Small intestine (tissue), 7 donors: ENCODE measurements at regions not wholly inside any gene's neighbourhood (a gene's known extent, or its start where the extent isn't known, plus 50 kb on each side); places are given as distances from the start of the nearest gene placed in this dataset.
"Not testable (repeated sequence)": the region's sequence is repeated elsewhere in the genome, so short reads cannot be mapped to it uniquely, and the experiment has no call there.

Experiments used
- DNase-seq, 2 donors: peaks; one replicate each; pipeline versions ENCODE4 v3.0.0 to v3.0.0-alpha.2; 2013
- FAIRE-seq: peaks from 2 replicates; lab custom pipeline; 2012; peaks lifted over from hg19 to GRCh38; lab: Jason Lieb, UNC
- H3K27ac ChIP-seq, 3 donors: one replicate each; pipeline ENCODE4 v1.5.1; 2013; ENCODE audit warnings: low read length in 2 of 3, mild to moderate bottlenecking in 2 of 3, control low read depth in 1 of 3, inconsistent platforms in 1 of 3, low read depth in 1 of 3, moderate library complexity in 1 of 3
- H3K27me3 ChIP-seq, 3 donors: one replicate each; pipeline ENCODE4 v1.6.1; 2013; ENCODE audit warnings: low read length in 3 of 3, inconsistent platforms in 1 of 3; ENCODE audit not compliant: control insufficient read depth in 3 of 3, insufficient read depth in 3 of 3
- H3K36me3 ChIP-seq, 3 donors: one replicate each; pipeline ENCODE4 v1.6.1; 2013; ENCODE audit warnings: low read length in 3 of 3, inconsistent platforms in 1 of 3, low read depth in 1 of 3, mild to moderate bottlenecking in 1 of 3, moderate library complexity in 1 of 3; ENCODE audit not compliant: control insufficient read depth in 3 of 3, insufficient read depth in 2 of 3
- H3K4me1 ChIP-seq, 3 donors: one replicate each; pipeline ENCODE4 v1.6.1; 2013; ENCODE audit warnings: low read length in 2 of 3, inconsistent platforms in 1 of 3, low read depth in 1 of 3, mild to moderate bottlenecking in 1 of 3, moderate library complexity in 1 of 3; ENCODE audit not compliant: control insufficient read depth in 3 of 3, insufficient read depth in 2 of 3
- H3K4me3 ChIP-seq, 3 donors: one replicate each; pipeline ENCODE4 v1.5.1; 2013; ENCODE audit warnings: low read length in 3 of 3, control low read depth in 1 of 3, inconsistent platforms in 1 of 3, low read depth in 1 of 3, mild to moderate bottlenecking in 1 of 3, moderate library complexity in 1 of 3
- H3K9me3 ChIP-seq, 2 donors: one replicate each; pipeline ENCODE4 v1.6.1; 2013; ENCODE audit warnings: low read depth in 1 of 2, low read length in 1 of 2; ENCODE audit not compliant: control insufficient read depth in 2 of 2, insufficient read depth in 1 of 2
- WGBS, 3 donors: extraction: QIAGEN DNeasy Blood & Tissue Kit; methylation state at CpG; one replicate each; pipeline ENCODE4 v1.1.7; 2013; 5-methylcytosine and 5-hydroxymethylcytosine counted together
- donor health status: healthy with polysubstance abuse.
- donor health status: control.
- donor health status: control.
- donor health status: Bipolar disorder and iron deficiency.
- donor health status: healthy.

DNA sequence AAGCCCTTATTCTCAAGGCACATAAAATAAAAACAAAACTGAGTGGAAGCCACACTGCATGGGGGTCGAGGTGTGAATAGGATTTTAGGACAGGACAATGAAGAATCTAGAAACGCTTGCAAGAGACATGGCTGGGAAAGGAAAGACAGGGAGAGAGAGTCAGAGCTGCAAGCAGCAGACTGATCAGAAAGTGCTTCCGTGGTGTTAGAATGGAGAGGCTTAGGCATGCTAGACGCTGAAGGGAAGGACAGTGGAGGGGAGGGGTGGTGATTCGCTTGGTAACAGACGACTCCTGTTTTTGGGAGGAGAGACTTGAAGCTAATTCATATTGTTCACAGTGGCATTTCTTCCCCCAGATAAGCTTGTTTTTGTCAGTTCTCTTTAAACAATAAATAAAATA, 173.5 kb downstream of the AIPL1 start:
- 19 to 36% (median 30%) methylated on average over 6 of the region's 6 CpGs for WGBS, 3 donors
- Histone ChIP-seq H3K4me1 (no peaks in the 10 kb centered on the region), H3K27me3 (no peaks in the 10 kb centered on the region), H3K9me3 (no peaks in the 10 kb centered on the region), H3K4me3 (no peak overlapping the region), H3K36me3 (no peaks in the 10 kb centered on the region), H3K27ac (no peak overlapping the region)
- no peak for DNase-seq
- FAIRE-seq: no peak

DNA sequence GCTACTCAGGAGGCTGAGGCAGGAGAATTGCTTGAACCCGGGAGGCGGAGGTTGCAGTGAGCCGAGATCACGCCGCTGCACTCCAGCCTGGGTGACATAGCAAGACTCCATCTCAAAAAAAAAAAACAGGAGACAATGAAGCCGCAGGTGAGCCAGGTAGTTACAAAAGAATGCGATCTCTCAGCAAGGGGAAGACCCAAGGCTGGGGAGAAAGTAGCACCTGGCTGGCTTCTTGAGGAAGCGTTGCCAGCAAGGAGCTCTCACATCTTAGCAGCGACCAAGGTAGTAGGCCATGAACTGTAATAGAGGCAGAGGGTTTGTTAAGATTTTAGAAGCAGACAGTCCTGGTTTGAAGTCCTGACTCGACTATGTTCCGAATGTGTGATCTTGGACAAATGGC, 175.0 kb downstream of the AIPL1 start:
- no peaks in the 10 kb centered on the region for H3K36me3 ChIP-seq
- DNase-seq (no peak), FAIRE-seq (no peak)
- no peak overlapping the region for H3K4me3 ChIP-seq
- H3K4me1 ChIP-seq: no peaks in the 10 kb centered on the region
- 75 to 76% (median 76%) methylated on average over 9 to 11 of the region's 11 CpGs for WGBS, 3 donors
- no peaks in the 10 kb centered on the region for H3K27me3 ChIP-seq
- no peaks in the 10 kb centered on the region for H3K9me3 ChIP-seq
- H3K27ac ChIP-seq: no peak overlapping the region

DNA sequence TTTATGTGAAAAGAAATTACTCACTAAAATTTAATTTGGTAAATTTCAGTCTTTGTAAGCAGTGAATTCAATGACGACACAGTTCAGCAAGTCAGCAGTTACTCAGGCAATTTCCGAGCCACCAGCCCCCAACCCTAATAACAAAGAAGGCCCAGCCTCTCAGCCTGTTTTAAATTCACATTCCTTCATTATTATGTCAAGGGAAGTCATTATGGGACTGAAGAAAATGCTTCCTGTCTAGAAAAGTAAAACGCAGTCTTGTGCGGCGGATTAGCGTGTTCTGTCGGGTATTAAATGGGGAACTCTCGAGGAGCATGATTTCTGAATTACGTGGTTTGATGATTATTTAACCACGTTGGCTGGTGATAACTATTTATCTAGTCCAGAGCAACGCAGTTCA, 177.6 kb downstream of the AIPL1 start:
- H3K9me3 ChIP-seq: no peaks in the 10 kb centered on the region
- H3K27me3 ChIP-seq: no peaks in the 10 kb centered on the region
- 12 to 49% (median 49%) methylated on average over 11 of the region's 11 CpGs for WGBS, 3 donors
- H3K27ac ChIP-seq: no peak overlapping the region
- H3K4me1 ChIP-seq: no peaks in the 10 kb centered on the region
- H3K4me3 ChIP-seq: no peak overlapping the region
- DNase-seq (peak in 1 of 2 donors; percentile 1), FAIRE-seq (no peak)
- H3K36me3 ChIP-seq: no peaks in the 10 kb centered on the region

DNA sequence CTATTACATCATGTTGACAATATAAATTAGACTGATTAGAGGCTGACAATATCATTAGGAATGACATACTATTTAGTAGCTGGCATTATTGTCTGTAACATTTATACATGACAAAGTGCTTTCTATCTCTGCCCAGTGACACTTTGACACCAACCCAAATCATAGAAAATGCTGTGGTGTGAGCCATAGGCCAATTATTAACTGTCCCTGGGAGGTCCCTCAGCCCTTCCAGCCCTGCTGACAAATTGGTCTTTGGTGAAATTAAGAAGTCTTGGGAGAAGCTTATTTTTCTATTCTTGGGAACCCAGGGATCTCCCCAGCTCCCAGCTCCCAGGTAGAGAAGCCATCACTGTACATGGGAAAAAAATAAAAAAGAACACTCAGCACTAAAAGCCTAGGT, 179.6 kb downstream of the AIPL1 start:
- Histone ChIP-seq H3K4me1 (no peaks in the 10 kb centered on the region), H3K9me3 (no peaks in the 10 kb centered on the region), H3K4me3 (no peak overlapping the region), H3K27me3 (no peaks in the 10 kb centered on the region), H3K27ac (no peak overlapping the region), H3K36me3 (no peaks in the 10 kb centered on the region)
- DNase-seq: no peak
- no peak for FAIRE-seq

DNA sequence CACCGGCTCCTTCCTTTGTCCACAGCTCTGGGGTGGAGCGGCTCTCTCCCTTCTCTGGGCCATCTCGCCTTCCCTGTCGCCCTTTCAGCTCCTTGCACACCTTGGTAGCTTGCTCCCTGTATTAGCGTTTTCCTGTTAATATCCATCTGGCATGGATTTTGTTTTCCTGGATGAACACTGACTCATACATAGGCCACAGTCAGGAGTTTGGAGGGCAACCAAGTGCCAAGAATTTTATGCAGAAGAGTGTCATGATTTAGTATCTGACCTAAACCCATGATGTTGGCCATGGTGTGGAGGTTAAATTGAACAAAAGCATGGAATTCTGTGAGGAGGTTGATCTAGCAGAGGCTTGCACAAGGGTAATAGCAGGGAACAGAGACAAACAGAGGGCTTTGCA, 180.9 kb downstream of the AIPL1 start:
- no peak overlapping the region for H3K27ac ChIP-seq
- no peaks in the 10 kb centered on the region for H3K27me3 ChIP-seq
- FAIRE-seq (no peak), DNase-seq (no peak)
- H3K36me3 ChIP-seq: no peaks in the 10 kb centered on the region
- 71 to 83% (median 79%) methylated on average over 5 of the region's 5 CpGs for WGBS, 3 donors
- H3K9me3 ChIP-seq: no peaks in the 10 kb centered on the region
- H3K4me1 ChIP-seq: no peaks in the 10 kb centered on the region
- no peak overlapping the region for H3K4me3 ChIP-seq

DNA sequence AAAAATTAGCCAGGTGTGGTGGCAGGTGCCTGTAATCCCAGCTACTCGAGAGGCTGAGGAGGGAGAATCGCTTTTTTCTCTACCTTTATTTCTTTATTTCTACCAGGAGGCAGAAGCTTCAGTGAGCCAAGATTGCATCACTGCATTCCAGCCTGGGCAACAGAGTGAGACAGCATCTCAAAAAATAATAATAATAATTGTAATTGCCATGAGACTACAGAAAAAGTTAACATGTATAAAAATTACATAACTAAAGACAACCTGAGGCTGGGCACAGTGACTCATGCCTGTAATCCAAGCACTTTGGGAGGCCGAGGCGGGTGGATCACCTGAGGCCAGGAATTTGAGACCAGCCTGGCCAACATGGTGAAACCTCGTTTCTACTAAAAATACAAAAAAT, 181.5 kb downstream of the WSCD1 start:
- not testable (repeated sequence) for H3K27ac ChIP-seq, H3K9me3 ChIP-seq, FAIRE-seq, H3K4me1 ChIP-seq, H3K36me3 ChIP-seq, DNase-seq, H3K4me3 ChIP-seq, H3K27me3 ChIP-seq
- WGBS, 3 donors: 68 to 85% (median 77%) methylated on average over 5 of the region's 5 CpGs

DNA sequence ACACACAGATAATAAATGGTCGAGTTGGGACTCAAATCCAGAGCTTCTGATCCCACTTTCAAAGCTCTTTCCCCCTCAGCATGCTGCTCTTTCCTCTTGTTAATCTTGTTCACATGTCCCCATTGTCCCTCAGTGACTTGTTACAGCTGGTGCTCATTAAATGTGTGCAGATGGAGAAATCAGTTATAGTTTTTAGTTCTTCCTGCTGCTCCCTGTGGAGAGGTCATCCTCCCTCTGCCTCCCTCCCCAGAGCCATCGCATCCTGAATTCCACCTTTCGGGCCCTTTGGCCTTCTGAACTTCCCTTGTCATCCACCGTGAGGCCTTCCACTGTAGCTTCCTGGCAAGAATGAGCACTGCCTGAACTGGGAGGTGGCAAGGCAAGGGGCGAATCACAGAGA, 179.6 kb downstream of the WSCD1 start:
- WGBS, 3 donors: 48 to 56% (median 48%) methylated on average over 5 of the region's 5 CpGs
- no peaks in the 10 kb centered on the region for H3K36me3 ChIP-seq
- no peaks in the 10 kb centered on the region for H3K9me3 ChIP-seq
- no peaks in the 10 kb centered on the region for H3K4me1 ChIP-seq
- no peak overlapping the region for H3K4me3 ChIP-seq
- no peak for DNase-seq
- no peak for FAIRE-seq
- H3K27ac ChIP-seq: no peak overlapping the region
- H3K27me3 ChIP-seq: no peaks in the 10 kb centered on the region

DNA sequence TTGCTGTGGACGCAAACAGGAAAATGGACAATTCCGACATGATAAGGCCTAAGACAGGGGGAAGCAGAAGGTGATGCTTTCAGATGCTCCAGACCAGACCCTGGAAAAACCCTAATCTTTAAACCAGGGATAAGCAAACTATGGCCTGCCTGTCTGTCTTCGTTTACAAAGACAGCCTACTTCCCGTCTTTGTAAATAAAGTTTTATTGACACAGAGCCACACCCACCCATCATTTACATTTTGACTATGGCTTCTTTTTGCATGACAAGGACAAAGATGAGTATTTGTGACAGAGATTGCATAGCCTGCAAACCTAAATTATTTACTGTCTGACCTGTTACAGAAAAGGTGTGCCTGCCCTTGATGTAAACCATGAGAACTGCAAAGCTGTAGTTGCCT, 177.9 kb downstream of the WSCD1 start:
- Histone ChIP-seq H3K27ac (no peak overlapping the region), H3K4me1 (no peaks in the 10 kb centered on the region), H3K36me3 (no peaks in the 10 kb centered on the region), H3K9me3 (no peaks in the 10 kb centered on the region), H3K4me3 (no peak overlapping the region), H3K27me3 (no peaks in the 10 kb centered on the region)
- WGBS, 3 donors: 48 to 64% (median 52%) methylated on average over 4 of the region's 4 CpGs
- DNase-seq (no peak), FAIRE-seq (no peak)

DNA sequence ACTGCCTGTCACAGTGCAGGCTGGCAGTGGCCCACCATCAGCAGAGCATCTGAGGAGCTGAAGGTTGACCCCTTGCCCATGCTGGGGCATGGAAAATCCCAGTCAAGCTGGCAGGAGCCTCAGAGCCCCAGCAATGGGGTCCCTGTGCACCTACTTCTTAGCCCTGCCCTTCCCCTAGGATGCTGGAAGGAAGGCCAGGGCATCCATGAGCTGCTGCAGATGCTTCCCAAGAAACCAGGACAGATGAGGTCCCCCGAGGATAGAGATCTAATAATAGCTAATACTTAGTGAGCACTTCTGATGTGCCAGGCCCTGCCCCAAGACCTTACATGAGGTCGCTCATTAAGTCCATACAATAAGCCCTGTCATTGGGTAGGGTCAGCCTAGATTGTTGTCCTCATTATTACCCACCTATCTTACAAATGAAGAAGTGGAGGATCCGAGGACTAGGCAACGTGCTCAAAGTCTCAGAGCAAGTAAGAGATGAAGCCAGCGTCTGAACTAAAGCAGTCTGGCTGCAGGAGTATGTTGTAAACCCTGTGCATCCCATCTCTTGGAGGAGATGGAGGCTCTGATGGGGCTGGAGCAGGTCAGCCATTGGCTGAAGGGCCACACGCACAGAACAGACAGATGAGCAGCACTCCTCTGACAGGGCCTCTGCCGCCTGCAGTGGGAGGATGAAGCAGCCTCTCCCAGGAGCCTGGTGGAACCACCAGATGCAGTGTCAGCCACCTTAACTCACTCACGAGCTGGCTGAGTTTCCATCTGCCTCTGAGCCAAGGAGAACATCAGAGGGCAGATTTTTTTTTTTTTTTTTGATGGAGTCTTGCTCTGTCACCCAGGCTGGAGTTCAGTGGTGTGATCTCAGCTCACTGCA, 175.4 kb downstream of the WSCD1 start:
- 58 to 67% (median 62%) methylated on average over 8 of the region's 8 CpGs for WGBS, 3 donors
- no peak overlapping the region for H3K27ac ChIP-seq
- no peak overlapping the region for H3K4me3 ChIP-seq
- H3K4me1 ChIP-seq: no peaks in the 10 kb centered on the region
- H3K27me3 ChIP-seq: no peaks in the 10 kb centered on the region
- no peaks in the 10 kb centered on the region for H3K9me3 ChIP-seq
- DNase-seq (no peak), FAIRE-seq (no peak)
- no peaks in the 10 kb centered on the region for H3K36me3 ChIP-seq
